ENCODE measurements at regions not wholly inside any gene's neighbourhood (a gene's known extent, or its start where the extent isn't known, plus 50 kb on each side); places are given as distances from the start of the nearest gene placed in this dataset.

DNA sequence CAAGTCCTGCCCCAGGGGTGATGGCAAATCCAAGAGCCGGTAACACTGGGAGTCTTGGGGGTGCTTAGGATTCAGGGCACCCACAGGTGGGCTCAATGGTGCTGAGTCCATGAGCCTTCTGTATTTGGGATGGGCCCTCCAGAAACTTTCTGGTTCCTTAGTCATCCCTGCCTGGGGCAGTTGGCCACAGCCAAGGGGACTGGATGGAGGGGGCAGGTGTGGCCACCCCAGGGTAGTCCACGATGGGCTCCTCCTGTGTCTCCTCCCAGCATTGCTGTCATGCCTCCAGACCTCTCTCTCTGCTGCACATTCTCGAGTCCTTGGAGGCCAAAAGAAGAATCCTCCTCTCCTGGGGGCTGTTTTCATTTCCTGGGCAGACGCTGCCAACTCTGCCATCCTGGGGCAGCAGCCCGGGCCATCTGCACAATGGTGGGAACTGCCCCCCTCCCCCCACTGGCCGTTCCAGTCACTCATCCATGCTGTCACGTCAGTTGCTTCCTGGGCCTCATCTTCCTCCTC, 158.0 kb upstream of the TWIST2 start:
- DNase-seq: no peak

DNA sequence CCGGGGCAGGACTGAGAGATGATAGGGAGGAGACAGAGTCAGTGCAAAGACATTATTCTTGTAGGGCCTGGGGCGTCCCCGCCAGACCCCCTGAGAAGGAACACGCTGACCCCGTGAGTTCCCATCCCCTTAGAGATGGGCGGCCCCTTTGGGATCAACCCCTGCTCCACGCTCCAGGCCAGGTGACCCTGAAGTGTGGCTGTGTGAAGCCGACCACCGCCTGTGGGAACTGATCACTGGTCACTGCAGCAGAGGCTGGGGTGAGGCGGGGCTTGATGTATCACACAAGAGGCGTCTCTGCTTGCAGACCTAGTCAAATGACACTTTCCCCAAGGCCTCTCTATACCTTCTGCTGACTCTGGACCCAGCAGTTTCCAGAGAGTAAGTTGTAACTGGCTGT, 157.4 kb upstream of the TWIST2 start:
- no peak for DNase-seq

DNA sequence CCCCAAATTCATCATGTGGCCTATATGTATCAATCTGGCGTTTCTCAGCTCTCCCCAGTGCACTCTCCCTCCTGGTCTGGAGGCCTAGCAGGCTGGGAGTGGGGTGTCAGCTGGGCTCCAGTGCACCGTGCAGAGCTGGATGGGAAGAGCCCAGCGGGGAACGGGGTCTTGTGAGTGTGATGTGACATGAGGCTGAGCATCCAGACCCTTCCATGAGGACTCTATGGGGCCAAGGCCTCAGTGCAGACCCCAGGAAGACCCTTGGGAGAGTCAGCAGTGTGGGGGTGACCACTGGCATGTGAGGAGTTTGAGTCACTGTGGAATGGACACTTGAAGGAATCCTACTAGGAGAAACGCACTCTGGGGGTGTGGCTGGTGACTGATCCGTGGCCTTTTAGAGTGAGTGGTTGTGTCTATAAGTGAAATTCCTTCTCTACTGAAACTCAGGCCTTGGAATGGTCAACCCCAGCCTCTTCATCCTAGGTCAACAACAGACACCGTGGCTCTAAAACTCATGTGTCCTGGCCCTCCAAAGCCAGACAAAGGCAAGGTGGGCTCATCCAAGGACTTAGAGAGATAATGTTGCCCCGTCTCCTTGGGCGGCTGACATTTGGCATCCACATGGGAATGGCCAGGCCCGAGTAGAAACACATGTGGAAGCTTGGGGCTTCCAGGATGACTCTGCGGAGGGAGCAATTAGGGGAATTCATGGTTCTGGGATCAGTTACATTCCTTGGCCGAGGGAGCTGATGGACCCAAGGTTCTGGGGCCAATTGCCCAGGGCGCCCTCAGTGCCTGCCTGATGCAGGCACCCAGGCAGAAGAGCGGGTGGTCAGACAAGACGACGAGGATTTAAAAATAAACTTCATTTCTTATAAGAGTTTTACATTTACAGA, 156.0 kb upstream of the TWIST2 start:
- no peak for DNase-seq

DNA sequence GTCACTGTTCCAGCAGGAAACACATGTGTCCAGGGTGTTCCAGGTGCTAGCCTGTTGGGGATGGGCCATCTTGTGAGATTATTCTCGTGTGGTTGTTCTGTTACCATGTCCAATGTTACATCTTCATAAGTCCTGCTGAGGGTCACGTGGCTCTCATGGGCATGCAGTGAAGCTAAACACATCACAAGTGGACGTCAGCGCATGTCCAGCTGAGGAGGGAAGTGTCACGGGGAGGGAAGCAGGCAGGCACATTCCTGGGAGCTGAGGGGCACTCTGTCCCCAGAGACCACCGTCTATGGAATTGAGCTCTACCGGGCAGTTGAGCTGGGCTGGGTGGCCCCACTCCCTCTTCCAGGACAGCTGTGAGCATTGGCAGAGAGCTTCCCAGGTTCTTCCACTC, 155.3 kb upstream of the TWIST2 start:
- no peak for DNase-seq

DNA sequence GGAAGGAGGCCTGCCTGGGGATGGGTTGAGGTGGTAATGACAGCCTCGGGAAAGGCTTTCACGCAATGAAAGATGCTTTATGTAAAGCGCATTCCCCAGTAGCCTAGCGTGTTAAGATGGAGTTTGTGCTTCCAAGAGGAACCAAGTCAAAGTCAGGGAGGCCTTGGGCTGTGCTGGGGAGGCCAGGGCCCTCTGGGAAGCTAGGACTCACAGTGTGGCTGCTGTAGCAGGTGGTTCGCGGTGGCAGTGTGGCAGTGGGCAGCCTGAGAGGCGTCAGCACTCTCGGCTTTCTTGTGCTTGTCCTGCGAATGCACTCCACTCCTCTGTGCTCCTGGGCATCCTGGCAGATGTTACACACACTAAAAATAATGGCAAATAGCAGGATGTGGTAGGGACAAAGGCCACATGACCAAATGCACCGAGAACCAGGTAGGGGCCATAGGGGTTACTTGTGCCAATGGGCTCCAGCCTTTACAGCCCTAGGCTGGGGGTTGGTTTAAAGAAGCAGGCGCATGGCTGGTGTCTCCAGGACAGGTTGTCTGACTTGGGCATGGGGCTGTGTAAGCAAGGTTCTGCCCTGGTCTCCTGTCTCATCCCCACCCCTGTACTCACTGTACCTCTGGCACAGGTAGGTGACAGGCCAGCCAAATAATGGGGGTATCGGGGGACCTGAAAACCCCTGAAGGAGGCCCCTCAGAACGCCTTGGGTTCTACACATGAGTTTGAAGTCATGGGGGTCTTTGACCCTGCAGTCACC, 154.4 kb upstream of the TWIST2 start:
- DNase-seq: no peak

DNA sequence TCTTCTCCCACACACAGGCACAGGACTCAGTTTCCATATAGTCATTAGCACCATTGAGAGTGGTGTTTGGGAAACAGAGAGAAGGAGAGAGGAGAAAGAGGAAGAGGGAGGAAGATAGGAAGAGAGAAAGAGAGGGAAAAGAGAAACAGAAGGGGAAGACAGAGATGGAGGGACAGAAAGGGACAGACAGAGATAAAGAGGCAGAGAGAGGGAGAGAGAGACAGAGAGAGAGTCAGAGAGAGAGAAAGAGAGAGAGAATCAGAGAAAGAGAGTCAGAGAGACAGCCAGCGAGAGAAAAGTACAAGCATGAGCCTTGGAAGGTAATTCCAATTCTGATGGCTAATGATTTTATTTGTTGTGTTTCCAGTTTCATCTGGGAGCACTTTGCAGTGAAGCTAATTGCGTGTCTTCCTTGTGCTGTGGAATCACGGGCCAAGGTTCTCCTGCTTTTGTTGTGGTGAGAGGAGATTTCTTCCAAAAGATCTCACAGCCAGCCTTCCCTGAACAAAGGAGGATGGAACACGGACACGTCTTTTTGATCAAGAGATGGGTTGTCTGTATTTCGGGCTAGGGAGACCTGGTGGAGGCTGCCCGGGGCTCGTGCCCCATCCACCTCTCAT, 153.6 kb upstream of the TWIST2 start:
- DNase-seq: no peak

DNA sequence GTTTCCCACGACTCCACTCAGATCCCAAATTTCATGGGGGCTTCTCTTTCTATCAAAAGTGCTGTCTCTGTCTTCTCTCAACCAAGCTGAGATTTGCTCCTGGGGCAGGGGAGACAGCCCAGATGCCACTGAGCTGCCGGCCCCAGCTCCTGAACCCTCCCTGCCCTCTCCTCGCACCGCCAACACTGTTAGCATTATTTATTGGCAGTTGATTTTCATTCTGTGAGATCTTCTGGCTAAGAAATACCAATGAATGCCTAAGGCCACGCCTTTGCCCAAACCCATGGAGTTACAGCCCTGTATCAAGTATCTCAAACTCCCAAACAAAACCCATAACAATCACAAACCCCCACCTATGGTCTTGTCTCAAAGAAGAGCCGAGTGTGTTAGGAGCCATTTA, 153.0 kb upstream of the TWIST2 start:
- no peak for DNase-seq

DNA sequence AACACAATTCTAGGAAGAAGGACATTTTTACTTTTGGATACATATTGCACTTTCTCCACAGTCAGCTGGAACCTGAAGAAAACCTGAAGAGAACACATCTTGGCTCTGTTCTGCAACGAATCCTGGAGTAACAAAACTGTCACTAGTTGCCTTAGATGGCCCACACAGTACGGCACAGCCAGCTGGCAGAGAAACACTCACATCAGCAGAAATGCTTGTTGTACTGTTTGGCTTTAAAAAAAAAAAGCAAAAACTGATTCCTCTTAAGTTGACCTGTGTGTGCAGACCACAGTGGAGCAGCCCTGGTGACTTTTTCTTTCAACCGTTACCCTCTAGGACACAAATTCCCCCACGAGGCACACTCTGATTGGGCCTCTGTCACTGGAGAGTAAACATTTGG, 152.3 kb upstream of the TWIST2 start:
- no peak for DNase-seq

DNA sequence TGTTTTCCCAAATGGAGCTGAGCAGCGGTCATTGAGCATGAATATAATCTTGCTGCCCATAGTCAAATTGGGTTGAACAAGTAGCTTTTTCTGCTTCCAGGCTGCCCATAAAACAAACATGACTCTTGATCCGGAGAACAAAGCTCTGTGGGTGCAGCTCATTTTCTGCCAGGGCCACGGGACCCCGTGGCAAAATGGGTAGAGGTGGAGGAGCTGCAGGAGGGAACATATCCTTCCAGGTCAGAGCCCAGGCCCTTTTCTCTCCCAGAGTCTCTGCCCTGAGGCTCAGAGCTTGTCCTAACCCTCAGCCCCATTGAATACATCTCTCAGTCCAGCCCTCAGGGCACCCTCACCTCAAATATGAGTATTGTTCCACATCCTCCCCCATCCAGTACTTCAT, 151.6 kb upstream of the TWIST2 start:
- DNase-seq: no peak

DNA sequence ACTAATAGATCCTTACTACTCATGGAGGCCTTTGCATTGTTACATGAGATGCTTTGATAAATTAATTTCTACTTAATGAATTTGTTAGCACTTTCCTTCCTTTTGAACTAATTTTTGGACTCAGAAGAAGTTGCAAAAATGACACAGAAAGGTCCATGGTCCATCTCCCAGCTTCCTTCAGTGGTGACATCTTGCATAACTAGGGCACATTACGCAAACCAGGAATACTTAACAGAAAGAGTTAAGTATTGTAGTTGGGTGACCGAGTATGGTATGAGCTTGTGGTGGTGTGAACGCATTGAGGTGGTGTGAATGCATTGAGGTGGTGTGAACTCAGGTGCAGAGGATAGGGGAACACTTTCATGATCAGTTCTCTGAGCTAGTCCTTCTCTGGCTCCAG, 151.1 kb upstream of the TWIST2 start:
- DNase-seq: no peak

DNA sequence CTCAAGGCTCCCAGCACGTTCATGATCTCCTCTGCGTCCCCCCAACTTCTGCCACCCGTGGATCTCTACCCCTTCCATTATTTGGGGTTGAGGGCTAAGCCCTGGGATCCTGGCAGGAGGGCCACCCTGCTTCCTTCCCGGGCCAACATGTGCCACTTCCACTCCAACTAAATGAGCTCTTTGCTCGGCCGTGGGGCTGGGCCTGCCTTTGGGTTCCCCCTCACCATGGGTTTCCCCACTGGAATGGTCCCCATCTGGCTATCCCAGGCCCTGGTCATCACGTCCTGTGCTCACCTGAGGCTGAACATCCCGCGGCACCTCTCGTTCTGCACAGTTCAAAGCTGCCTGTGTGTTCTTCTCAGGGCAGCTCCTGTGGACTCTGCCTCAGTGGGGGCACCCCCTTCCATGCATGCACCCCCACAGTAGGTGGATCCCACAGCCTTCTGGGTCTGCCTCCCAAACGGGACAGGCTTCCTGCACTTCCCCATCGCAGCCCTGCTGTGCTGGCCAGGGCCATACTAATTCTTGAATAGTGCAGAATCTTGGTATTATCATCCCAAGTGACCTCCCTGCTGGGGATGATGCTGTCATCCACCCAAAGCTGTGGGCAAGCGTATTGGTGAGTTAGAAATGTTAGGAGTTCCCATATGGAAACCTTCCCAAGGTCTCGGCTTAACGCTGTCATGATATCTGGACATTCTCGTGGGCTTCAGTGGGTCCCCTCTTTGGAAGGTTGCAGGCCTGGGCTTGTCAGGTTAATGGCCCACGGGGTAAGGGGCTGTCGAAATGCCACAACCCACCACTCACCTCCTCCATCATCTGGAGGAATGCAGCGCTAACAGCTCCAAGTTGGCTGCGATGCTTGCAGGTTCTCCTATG, 150.5 kb upstream of the TWIST2 start:
- no peak for DNase-seq

DNA sequence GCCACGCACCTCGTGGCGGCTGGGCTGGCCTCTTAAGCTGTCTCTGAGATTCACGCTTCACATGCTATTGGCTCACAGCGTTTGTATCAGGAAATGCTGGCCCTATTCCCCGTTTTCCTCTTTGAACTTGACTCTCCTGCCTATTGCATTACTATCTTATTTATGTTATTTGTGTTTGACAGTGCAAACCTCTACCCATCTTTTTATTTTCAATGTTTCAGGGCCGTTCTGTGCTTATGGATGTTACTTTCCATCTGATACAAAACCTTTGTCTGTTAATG, 149.9 kb upstream of the TWIST2 start:
- DNase-seq: no peak

DNA sequence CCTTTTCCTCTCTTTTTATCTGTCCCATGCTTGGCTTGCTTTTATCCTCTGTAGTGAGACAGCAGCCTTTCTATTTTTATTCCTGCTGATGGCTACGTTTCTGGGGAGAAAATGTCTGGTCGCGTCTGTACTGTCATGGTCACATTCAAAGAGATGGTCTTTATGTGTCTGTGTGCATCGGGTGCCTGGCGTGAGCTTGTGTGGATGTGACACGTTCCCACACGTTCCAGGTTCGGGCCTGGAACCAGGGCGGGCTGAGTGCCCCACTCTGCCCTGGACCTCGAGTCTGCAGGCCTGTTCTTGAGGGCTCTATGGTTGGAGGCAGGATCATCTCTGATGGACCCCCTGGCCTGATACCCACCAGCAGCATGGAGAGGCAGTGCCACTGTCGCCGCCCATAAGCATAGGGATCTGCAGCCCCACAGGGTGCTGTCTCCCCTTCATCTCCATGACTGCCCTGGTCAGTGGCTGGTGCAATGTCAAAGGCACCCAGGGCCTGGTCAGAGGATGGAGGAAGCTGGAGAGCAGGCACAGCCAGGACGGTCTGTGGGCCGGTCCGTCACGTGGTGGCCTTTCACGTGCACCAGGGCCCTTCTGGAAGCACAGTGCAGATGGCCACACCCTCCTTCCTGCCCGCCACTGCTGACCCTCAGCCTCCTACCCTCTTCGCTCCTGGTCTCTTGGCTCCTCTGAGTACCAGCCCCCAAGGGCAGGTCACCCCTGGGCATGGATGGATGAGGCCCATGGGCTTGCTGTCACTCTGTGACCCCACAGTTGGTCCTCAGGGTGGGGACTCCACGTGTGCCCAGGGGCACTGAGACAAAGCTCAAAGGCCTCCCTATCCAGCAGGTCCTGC, 149.2 kb upstream of the TWIST2 start:
- no peak for DNase-seq

DNA sequence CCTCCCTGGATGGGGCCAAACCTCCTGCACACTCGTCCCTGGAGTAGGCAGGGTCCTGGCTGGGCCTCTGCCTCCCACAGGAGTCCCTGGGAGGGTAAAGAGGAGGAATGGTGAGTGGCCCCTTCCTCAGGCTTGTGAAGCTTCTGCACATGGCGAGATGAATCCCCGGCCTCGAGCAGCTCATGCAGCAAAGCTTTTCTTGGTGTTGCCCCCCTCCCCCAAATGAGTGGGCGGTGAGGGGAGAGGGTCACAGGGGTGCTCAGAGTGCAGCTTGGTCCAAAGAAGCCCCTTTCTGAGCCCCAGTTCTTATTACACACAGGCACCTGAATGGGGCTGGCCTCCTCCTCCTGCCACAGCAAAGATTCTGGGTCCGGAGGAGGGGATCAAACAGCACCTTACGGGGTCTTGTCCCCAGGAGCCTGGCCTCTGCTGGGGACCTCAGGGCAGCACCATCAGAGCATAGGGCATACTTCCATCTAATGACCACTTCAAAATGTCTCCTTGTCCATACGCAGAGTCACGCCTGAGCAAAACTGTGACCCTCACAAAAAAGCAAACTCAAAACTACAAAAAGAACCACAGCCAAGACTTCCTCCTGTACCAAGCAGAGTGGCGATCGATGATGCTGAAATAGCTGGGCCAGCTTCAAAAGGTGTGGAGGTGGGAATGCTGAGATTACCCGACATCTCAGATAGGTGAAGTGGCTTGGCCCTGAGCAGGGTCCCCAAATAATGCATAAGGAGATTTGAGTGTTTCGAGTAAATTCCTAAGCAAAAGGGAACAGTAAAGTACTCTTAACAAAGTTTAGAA, 148.4 kb upstream of the TWIST2 start:
- no peak for DNase-seq

DNA sequence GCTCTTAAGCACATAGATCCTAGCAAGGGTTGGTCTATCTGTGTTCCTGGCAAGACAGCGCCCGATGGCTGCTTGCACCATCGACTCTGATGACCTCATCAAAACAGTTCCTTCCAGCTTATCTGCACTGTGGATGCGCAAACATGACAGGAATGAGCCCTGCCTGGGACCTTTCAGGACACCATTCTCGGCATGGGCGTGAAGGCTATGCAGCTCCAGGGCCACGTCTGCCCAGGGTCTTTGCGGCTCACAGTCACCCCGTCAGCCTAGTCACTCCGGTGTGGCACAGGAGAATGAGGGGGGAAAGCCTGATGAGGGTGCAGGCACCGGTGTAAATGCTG, 147.8 kb upstream of the TWIST2 start:
- DNase-seq: no peak

DNA sequence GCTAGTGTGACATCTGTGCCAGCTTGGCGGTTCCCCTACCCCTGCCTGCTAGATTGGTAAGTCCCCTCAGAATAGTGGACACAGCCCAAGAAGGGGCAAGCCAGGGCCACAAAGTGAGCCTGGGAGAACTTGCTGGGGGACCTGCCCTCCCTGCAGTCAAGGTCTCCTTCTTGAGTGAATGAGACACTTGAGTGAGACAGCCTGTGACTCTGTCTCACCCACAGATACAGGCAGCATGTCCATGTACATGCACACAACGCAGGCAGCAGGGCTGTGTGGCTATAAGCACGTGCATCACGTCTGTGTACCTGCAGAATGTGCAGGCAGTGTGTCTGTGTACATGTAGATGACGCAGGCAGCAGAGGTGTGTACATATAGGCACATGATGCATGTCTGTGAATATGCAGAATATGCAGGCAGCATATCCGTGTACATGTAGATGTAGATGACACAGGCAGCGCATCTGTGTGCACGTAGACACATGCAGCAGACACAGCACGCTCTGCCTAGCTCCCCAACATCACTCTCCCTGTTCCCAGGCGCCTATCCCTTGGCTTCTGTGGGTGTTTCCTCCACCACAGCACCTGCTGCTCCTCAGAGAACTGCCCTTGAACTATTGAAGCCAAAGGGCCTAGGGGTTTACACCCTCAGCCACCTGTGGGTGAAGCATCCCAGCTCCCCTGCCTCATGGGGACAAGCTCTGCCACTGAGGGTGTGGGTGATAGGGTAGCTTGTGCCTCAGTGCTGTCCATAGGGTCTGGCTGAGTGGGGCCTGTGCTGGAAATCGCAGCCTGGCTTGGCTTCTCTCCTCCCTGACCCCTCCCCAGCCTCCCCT, 147.2 kb upstream of the TWIST2 start:
- DNase-seq: no peak

DNA sequence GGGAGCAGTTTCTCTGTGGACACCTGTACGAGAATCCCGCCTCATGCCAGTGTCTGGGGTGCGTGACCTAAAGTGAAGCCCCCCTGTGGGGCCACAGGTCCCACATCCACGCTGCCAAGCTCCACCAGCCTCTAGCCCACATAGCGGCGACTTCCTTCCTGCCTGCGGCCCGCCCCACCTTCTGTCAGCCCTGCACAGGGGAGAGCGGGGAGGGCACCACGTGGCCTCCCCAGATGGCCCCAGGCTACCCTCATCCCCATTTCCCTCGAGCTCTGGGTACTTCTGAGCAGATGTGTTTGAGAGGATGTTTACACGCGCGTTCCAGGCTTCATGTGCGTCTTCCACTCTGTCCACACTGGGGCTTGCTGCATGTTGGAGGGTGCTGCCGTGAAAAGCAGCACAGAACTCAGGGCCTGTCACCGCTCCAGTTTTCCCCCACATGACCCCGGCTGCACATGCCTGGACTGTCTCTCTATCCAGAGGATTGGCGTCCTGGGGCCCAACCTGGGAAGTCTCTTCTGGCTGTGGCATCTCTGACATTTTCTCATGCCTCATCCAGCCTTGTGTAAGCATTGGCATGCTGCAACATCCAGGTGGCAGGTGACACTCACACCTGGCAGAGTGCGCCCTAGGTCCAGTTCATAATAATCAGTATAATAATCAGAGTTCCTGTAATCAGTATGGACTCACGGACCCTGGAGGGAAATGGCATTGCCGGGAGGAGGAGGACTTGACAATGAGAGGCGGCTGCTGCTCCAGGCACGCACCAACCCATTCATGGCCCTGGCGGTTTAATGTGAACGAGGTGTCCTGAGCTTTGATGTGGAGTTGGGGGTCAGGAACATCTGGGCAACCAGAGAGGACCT, 146.3 kb upstream of the TWIST2 start:
- no peak for DNase-seq

DNA sequence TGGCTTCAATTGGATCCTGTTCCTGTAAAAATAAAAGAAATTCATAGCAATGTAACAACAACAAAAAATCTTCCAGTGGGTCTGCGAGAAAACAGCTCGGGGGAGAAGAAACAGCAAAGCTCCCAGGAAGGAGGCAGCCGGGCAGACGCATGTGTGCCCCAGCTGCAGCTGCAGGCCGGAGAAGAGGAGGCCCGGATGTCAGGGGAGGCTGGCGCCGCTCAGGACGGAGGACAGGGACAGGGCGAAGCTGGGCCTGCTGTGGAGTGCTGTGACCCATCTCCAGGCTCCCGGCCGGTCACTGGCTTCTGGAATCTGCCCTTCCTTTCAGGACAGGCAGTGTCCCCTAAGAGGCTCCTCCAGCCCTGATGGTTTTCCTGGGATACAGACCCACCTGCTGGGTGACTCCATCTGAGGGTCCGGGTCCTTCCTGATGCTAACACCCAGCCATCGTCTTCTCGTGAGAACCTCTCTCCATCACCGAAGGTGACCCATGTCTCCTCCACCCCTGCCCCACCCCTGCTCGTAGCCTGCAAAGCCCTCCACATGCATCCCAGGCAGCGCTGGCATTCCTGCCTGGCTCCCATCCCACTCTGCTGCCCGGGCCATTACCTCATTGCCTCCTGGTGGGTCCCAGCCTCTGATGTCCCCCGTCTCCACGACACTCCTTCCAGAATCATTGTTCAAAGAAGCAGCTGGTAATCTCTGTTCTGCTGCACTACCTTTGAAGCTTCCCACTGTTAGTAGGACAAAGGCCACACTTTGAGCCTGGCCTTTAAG, 145.4 kb upstream of the TWIST2 start:
- DNase-seq: no peak
